WTC11 (cell line): ENCODE measurements at regions not wholly inside any gene's neighbourhood (a gene's known extent, or its start where the extent isn't known, plus 50 kb on each side); places are given as distances from the start of the nearest gene placed in this dataset.

ENCODE experiments used
- CTCF ChIP-seq: fragments of 200-600 bp; IDR thresholded peaks from 2 replicates; pipeline ENCODE4 v1.8.0; 2022; ENCODE audit warnings: antibody characterized with exemption
- IRF2 ChIP-seq: sonication (generic); formaldehyde crosslinking; IDR thresholded peaks from 2 replicates; pipeline ENCODE4 v1.8.0; 2022; ENCODE audit warnings: low read depth, missing genetic modification reagents, borderline replicate concordance
- TCF7 ChIP-seq: sonication (generic); formaldehyde crosslinking; IDR thresholded peaks from 2 replicates; pipeline ENCODE4 v1.8.0; 2022; ENCODE audit warnings: mild to moderate bottlenecking, low read depth, missing genetic modification reagents, moderate library complexity

GRCh38 chr3:43949594-43949993 is 258.9 kb downstream of the ABHD5 start:
- TF ChIP-seq CTCF (no peak), IRF2 (CRISPR knock-in tag) (no peak), TCF7 (no peak)
